Duodenal mucosa (tissue), 2 donors: ENCODE measurements at regions not wholly inside any gene's neighbourhood (a gene's known extent, or its start where the extent isn't known, plus 50 kb on each side); places are given as distances from the start of the nearest gene placed in this dataset.

Experiments
- H3K27ac ChIP-seq: one replicate; pipeline ENCODE4 v1.7.0; 2013; ENCODE audit warnings: low read depth, low read length
- H3K27me3 ChIP-seq, 2 donors: one replicate each; pipeline ENCODE4 v1.7.0; 2013; ENCODE audit warnings: low read length in 2 of 2, control low read depth in 1 of 2; ENCODE audit not compliant: insufficient read depth in 2 of 2, control insufficient read depth in 1 of 2
- H3K36me3 ChIP-seq, 2 donors: one replicate each; pipeline ENCODE4 v1.7.0; 2013; ENCODE audit warnings: low read length in 2 of 2, control low read depth in 1 of 2; ENCODE audit not compliant: insufficient read depth in 2 of 2, control insufficient read depth in 1 of 2
- H3K4me1 ChIP-seq, 2 donors: one replicate each; pipeline ENCODE4 v1.7.0; 2013; ENCODE audit warnings: low read length in 2 of 2, control low read depth in 1 of 2; ENCODE audit not compliant: insufficient read depth in 2 of 2, control insufficient read depth in 1 of 2
- H3K4me3 ChIP-seq, 2 donors: one replicate each; pipeline ENCODE4 v1.7.0; 2013; ENCODE audit warnings: low read length in 2 of 2, low read depth in 1 of 2
- H3K9ac ChIP-seq, 2 donors: one replicate each; pipeline ENCODE4 v1.7.0; 2013; ENCODE audit warnings: low read length in 2 of 2, low read depth in 1 of 2
- H3K9me3 ChIP-seq, 2 donors: one replicate each; pipeline ENCODE4 v1.7.0; 2013; ENCODE audit warnings: low read length in 2 of 2, control low read depth in 1 of 2; ENCODE audit not compliant: control insufficient read depth in 1 of 2

GRCh38 chr7:19989906-19990305 is 216.5 kb upstream of the TMEM196 start:
- H3K9ac ChIP-seq, result no peak overlapping the region
- H3K27ac ChIP-seq, result no peak overlapping the region
- H3K27me3 ChIP-seq, result no peaks in the 10 kb centered on the region
- no peaks in the 10 kb centered on the region for H3K9me3 ChIP-seq
- no peaks in the 10 kb centered on the region for H3K36me3 ChIP-seq
- no peaks in the 10 kb centered on the region for H3K4me1 ChIP-seq
- no peak overlapping the region for H3K4me3 ChIP-seq

DNA sequence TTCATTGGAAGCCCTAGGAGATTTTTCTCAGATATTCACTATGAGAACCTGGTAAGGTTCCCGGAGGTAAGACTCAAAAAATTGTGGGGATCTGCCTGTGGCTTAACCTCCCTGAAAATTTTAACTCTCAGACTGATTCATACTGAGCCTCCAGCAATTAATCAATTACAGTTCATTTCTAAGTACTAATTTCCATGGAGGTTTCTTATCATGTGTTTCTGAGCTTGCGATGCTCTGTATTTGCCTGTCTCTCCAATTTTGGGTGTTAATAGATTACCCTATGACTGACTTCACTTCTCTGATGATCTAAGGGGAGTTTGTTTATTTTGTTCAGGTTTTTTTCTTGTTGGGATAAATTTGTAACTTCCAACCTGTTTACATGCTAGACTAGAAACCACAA is 215.4 kb upstream of the TMEM196 start:
- no peak overlapping the region for H3K4me3 ChIP-seq

GRCh38 chr7:19984231-19984632 is 210.8 kb upstream of the TMEM196 start:
- no peak overlapping the region for H3K9ac ChIP-seq
- no peaks in the 10 kb centered on the region for H3K9me3 ChIP-seq
- H3K4me3 ChIP-seq, result no peak overlapping the region
- H3K27ac ChIP-seq, result no peak overlapping the region
- H3K27me3 ChIP-seq, result no peaks in the 10 kb centered on the region
- H3K36me3 ChIP-seq, result no peaks in the 10 kb centered on the region
- H3K4me1 ChIP-seq, result no peaks in the 10 kb centered on the region

More for the DNA sequence above, 215.4 kb upstream of the TMEM196 start:
- no peaks in the 10 kb centered on the region for H3K4me1 ChIP-seq
- H3K9me3 ChIP-seq, result no peaks in the 10 kb centered on the region
- H3K27me3 ChIP-seq, result no peaks in the 10 kb centered on the region
- H3K36me3 ChIP-seq, result no peaks in the 10 kb centered on the region
- H3K9ac ChIP-seq, result no peak overlapping the region
- no peak overlapping the region for H3K27ac ChIP-seq

DNA sequence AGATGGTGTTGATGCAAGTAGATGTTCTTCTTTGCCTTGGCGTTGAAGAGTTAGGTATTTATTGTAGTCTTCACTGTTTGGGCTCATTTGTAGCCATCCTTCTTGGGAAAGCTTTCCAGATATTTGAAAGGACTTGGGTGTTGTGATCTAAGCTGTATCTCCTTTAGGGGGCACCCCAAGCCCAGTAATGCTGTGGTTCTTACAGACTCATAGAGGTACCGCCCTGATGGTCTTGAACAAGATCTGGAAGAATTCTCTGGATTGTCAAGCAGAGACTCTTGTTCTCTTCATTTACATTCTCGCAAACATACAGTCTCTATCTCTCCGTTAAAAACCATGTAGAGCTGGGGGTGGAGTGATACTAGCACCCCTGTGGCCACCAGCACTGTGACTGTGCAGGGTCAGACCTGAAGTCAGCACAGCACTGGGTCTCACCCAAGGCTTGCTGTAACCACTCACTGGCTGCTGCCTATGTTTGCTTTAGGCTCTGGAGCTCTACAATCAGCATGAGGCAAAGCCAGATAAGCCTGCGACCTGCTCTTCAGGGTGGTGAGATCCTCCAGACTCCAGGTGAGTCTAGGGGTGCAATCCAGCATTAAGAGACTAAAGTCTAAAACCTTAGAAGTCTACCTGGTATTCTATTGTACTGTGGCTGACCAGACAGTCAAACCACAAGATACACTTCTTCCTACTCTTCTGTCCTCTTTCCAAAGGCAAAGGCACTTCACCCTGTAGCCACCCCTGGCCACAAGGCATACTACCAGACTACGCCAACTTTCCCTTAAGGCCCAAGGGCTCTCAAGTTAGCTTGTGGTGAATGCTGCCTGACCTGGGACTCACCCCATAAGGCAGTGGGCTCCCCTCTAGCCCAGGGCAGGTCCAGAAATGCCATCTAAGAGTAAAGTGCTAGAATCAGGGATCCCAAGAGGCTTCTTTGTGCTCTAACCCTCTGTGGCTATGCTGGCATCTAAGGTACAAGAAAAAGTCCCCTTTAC is 209.7 kb upstream of the TMEM196 start:
- H3K4me1 ChIP-seq, result no peaks in the 10 kb centered on the region
- no peak overlapping the region for H3K9ac ChIP-seq
- no peaks in the 10 kb centered on the region for H3K27me3 ChIP-seq

DNA sequence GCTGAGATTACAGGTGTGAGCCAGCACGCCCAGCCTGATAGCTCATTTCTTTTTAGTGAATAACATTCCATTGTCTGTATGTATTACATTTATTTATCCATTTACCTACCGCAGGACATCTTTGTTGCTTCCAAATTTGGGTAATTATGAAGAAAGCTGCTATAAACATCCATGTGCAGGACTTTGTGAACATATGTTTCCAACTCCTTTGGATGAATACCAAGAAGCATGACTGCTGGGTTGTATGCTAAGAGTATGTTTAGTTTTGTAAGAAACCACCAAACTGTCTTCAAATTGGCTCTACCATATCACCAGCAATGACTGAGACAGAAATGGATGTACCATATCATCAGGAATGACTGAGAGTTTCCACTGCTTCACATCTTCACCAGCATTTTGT is 200.2 kb upstream of the TMEM196 start:
- no peak overlapping the region for H3K27ac ChIP-seq
- H3K27me3 ChIP-seq, result no peaks in the 10 kb centered on the region
- no peaks in the 10 kb centered on the region for H3K9me3 ChIP-seq
- no peaks in the 10 kb centered on the region for H3K4me1 ChIP-seq
- no peak overlapping the region for H3K9ac ChIP-seq
- H3K36me3 ChIP-seq, result no peaks in the 10 kb centered on the region
- H3K4me3 ChIP-seq, result no peak overlapping the region

More for the DNA sequence above, 209.7 kb upstream of the TMEM196 start:
- Histone ChIP-seq H3K27ac (no peak overlapping the region), H3K9me3 (no peaks in the 10 kb centered on the region), H3K36me3 (no peaks in the 10 kb centered on the region), H3K4me3 (no peak overlapping the region)

DNA sequence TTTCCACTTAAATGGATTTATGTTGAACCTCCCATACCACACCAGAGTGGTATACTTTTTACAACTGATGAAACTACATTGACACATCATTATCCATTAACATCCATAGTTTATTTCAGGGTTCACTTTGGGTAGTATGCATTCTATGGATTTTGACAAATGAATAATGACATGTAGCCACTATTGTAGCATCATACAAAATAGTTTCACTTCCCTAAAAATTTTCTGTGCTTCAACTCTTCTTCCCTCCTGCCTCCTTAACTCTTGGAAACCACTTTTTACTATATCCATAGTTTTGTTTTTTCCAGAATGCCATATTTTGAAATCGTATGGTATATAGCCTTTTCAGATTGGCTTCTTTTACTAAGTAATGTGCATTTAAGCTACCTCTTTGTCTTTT is 199.5 kb upstream of the TMEM196 start:
- Histone ChIP-seq H3K9ac (no peak overlapping the region), H3K27ac (no peak overlapping the region), H3K27me3 (no peaks in the 10 kb centered on the region), H3K4me3 (no peak overlapping the region), H3K9me3 (no peaks in the 10 kb centered on the region), H3K4me1 (no peaks in the 10 kb centered on the region), H3K36me3 (no peaks in the 10 kb centered on the region)

GRCh38 chr7:19971956-19972355 is 198.5 kb upstream of the TMEM196 start:
- Histone ChIP-seq H3K9me3 (no peaks in the 10 kb centered on the region), H3K9ac (no peak overlapping the region), H3K4me1 (no peaks in the 10 kb centered on the region), H3K27me3 (no peaks in the 10 kb centered on the region), H3K27ac (no peak overlapping the region), H3K36me3 (no peaks in the 10 kb centered on the region), H3K4me3 (no peak overlapping the region)

DNA sequence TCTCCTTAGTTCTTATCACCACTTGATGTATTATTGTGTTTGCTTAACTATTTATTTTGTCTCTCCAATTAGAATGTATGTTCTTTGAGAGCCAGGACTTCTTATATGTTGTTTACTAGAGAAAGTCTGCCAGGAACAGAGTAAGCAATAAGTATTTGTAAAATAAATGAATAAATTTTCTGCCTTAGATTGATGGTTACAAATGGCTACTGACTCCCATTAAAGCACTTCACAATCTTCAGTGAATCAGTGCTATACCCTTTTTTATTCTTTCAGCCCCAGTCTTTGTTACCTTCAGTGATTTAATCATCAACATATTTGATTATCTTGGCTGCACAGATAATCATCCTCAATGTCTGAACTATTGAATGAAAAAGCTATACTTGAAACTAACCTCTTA is 197.1 kb upstream of the TMEM196 start:
- no peak overlapping the region for H3K27ac ChIP-seq
- no peaks in the 10 kb centered on the region for H3K36me3 ChIP-seq
- H3K9ac ChIP-seq, result no peak overlapping the region
- H3K4me3 ChIP-seq, result peak overlapping the region in 1 of 2 donors; percentile 7
- no peaks in the 10 kb centered on the region for H3K27me3 ChIP-seq
- H3K4me1 ChIP-seq, result no peaks in the 10 kb centered on the region
- no peaks in the 10 kb centered on the region for H3K9me3 ChIP-seq

DNA sequence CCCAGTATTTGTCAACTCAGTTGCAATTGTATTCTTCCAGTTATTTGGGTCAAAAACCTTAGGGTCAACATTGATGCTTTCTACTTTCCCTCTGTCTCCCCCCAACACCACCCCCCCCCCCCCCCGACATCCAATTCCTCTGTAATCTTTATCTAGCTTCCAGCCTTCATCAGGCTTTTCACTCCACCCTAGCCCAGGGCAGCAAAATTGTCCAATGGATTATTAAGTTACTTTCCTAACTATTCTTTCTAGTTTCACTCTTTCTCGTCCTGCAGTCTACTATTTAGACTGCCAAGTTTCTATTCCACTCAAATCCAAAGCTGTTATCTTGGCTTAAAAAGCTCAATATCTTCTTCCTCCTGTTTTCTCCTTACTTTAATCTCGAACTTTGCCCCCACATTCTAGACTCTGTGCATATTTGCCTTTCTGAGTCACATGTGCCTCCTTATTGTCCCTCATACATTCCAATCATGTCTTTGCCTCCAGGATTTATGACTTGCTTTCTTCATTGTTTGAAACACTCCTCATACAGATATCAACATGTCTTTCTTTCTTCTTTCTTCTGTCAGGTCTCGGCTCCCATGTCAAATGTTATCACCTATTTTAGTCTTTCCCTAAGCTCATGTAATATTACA is 196.6 kb upstream of the TMEM196 start:
- no peak overlapping the region for H3K27ac ChIP-seq
- H3K9me3 ChIP-seq, result no peaks in the 10 kb centered on the region
- H3K4me1 ChIP-seq, result no peaks in the 10 kb centered on the region
- H3K9ac ChIP-seq, result no peak overlapping the region
- no peaks in the 10 kb centered on the region for H3K36me3 ChIP-seq
- peak overlapping the region in 1 of 2 donors; percentile 7 for H3K4me3 ChIP-seq
- H3K27me3 ChIP-seq, result no peaks in the 10 kb centered on the region

- Histone ChIP-seq H3K27ac (no peak overlapping the region), H3K27me3 (no peaks in the 10 kb centered on the region), H3K36me3 (no peaks in the 10 kb centered on the region), H3K4me1 (no peaks in the 10 kb centered on the region), H3K9me3 (no peaks in the 10 kb centered on the region), H3K4me3 (no peak overlapping the region), H3K9ac (no peak overlapping the region)
Observed at GRCh38 chr7:19964246-19964645, 190.8 kb upstream of the TMEM196 start.
